Panc1 (cell line): ENCODE measurements at regions not wholly inside any gene's neighbourhood (a gene's known extent, or its start where the extent isn't known, plus 50 kb on each side); places are given as distances from the start of the nearest gene placed in this dataset.

Source experiments
- ATAC-seq: fragments of 200-7000 bp; cut with Tn5 transposase; 2 replicates; pipeline ENCODE4 v1.9.1; 2020; ENCODE audit warnings: mild to moderate bottlenecking, moderate library complexity
- BruUV-seq: library from RNA; stranded (reverse); fragments of 400-500 nt; replicated peaks from 2 replicates; lab custom pipeline; 2021; lab: Mats Ljungman, UMichigan
- CTCF ChIA-PET: fragments of 300-600 bp; sonication (Branson Sonifier 250); formaldehyde crosslinking; loops from one replicate; lab custom pipeline; 2022; ENCODE audit warnings: antibody characterized with exemption; lab: Charles Lee
- POLR2A ChIA-PET: fragments of 300-600 bp; sonication (Branson Sonifier 250); formaldehyde crosslinking; loops from one replicate; lab custom pipeline; 2022; ENCODE audit warnings: antibody characterized with exemption; lab: Charles Lee
- DNase-seq: peaks from one replicate; pipeline ENCODE4 v3.0.0-alpha.2; 2010; ENCODE audit warnings: low read depth, low spot score
- H3K27ac ChIP-seq: 2 replicates; pipeline ENCODE4 v1.5.1; 2011; ENCODE audit warnings: mild to moderate bottlenecking, low read length, inconsistent platforms
- H3K27me3 ChIP-seq: fragments of 200-500 bp; sonication (Bioruptor generic); 2 replicates; pipeline ENCODE4 v1.6.0; 2014; ENCODE audit warnings: low read length, inconsistent platforms; ENCODE audit not compliant: control insufficient read depth, insufficient read depth
- H3K36me3 ChIP-seq: fragments of 200-500 bp; sonication (Bioruptor generic); 2 replicates; pipeline ENCODE4 v1.5.1; 2014; ENCODE audit warnings: inconsistent platforms, mild to moderate bottlenecking, low read length, moderate library complexity; ENCODE audit not compliant: control insufficient read depth, insufficient read depth
- H3K4me1 ChIP-seq: 2 replicates; pipeline ENCODE4 v1.5.1; 2011; ENCODE audit warnings: inconsistent platforms, mild to moderate bottlenecking, low read length, moderate library complexity; ENCODE audit not compliant: control insufficient read depth, insufficient read depth
- H3K4me3 ChIP-seq, 2 experiments: 2 replicates each; pipeline ENCODE4 v1.5.1; 2011 to 2012; ENCODE audit warnings: low read depth in 2 of 2, low read length in 2 of 2, mild to moderate bottlenecking in 2 of 2, inconsistent platforms in 1 of 2, moderate library complexity in 1 of 2
- H3K9me3 ChIP-seq: fragments of 200-500 bp; sonication (Bioruptor generic); 2 replicates; pipeline ENCODE4 v1.5.1; 2014; ENCODE audit warnings: low read depth, mild to moderate bottlenecking, inconsistent platforms, low read length, moderate library complexity; ENCODE audit not compliant: control insufficient read depth, insufficient read depth
- CTCF ChIP-seq: fragments of 450-650 bp; IDR thresholded peaks from 2 replicates; pipeline ENCODE4 v1.5.1; 2017; ENCODE audit warnings: mild to moderate bottlenecking
- POLR2AphosphoS5 ChIP-seq: IDR thresholded peaks from 2 replicates; pipeline ENCODE4 v1.6.1; 2012; ENCODE audit warnings: mild to moderate bottlenecking, low read depth, low read length, moderate library complexity
- REST ChIP-seq, 2 experiments: IDR thresholded peaks; 2 replicates each; pipeline ENCODE4 v1.6.1; 2011 to 2012; ENCODE audit warnings: low read depth in 2 of 2, control low read depth in 1 of 2, low read length in 1 of 2, mild to moderate bottlenecking in 1 of 2, moderate library complexity in 1 of 2; ENCODE audit not compliant: insufficient read depth in 1 of 2
- SIN3A ChIP-seq: IDR thresholded peaks from 2 replicates; pipeline ENCODE4 v1.6.1; 2012; ENCODE audit warnings: low read depth, mild to moderate bottlenecking, low read length, moderate library complexity, borderline replicate concordance; ENCODE audit not compliant: insufficient read depth
- TCF7L2 ChIP-seq: IDR thresholded peaks from 2 replicates; pipeline ENCODE4 v1.6.1; 2011; ENCODE audit warnings: mild to moderate bottlenecking, low read depth, low read length, inconsistent platforms
- in situ Hi-C: cut with HindIII; loops from 2 replicates; pipeline ENCODE4 v1.10.0; 2016; ENCODE audit warnings: low sequenced_read_pairs, low pct_unique_long_range_greater_than_20kb
- intact Hi-C: fragments of 100-400 bp; cut with micrococcal nuclease; formaldehyde crosslinking; loops from one replicate; pipeline ENCODE4 v1.10.0; 2022; ENCODE audit not compliant: unreplicated experiment

GRCh38 chr7:118737935-118738334 is 513.4 kb downstream of the ANKRD7 start:
- no peak for DNase-seq
- ChIA-PET CTCF (no interaction called here), POLR2A (no interaction called here)
- in situ Hi-C loops (no loop called here), intact Hi-C loops (no loop called here)
- Histone ChIP-seq H3K4me1 (no peaks in the 10 kb centered on the region), H3K27ac (no peak overlapping the region), H3K4me3 (no peak overlapping the region), H3K27me3 (no peaks in the 10 kb centered on the region), H3K36me3 (no peaks in the 10 kb centered on the region), H3K9me3 (no peaks in the 10 kb centered on the region)
- TF ChIP-seq REST (IDR thresholded peaks at IDR 0.05; ENCODE audit: insufficient read depth in 1 of 2, low read depth in 2 of 2, low read length in 1 of 2) (no peak), CTCF (no peak), SIN3A (no peak), POLR2AphosphoS5 (no peak), TCF7L2 (no peak)
- no peak for ATAC-seq
- no TSS peak for BruUV-seq

GRCh38 chr7:118745927-118746326 is 521.4 kb downstream of the ANKRD7 start:
- TF ChIP-seq POLR2AphosphoS5, result no peak
- TF ChIP-seq REST (IDR thresholded peaks at IDR 0.05; ENCODE audit: insufficient read depth in 1 of 2, low read depth in 2 of 2, low read length in 1 of 2), result no peak
- TF ChIP-seq CTCF, result no peak
- TF ChIP-seq TCF7L2, result no peak
- no peak for TF ChIP-seq SIN3A
- Histone ChIP-seq H3K4me1 (no peaks in the 10 kb centered on the region), H3K27me3 (no peaks in the 10 kb centered on the region), H3K4me3 (no peak overlapping the region), H3K36me3 (no peaks in the 10 kb centered on the region), H3K27ac (no peak overlapping the region), H3K9me3 (no peaks in the 10 kb centered on the region)
- no peak for ATAC-seq
- intact Hi-C loops, result no loop called here
- CTCF ChIA-PET, result no interaction called here
- no peak for DNase-seq
- POLR2A ChIA-PET, result no interaction called here
- no TSS peak for BruUV-seq
- in situ Hi-C loops, result no loop called here
